Mammary epithelial cell (primary cell): ENCODE measurements at regions not wholly inside any gene's neighbourhood (a gene's known extent, or its start where the extent isn't known, plus 50 kb on each side); places are given as distances from the start of the nearest gene placed in this dataset.

Source experiments
- EZH2 ChIP-seq: IDR thresholded peaks from 2 replicates; pipeline ENCODE4 v1.6.1; 2012; ENCODE audit warnings: low read length, inconsistent platforms, borderline replicate concordance
- TF ChIP-seq, protein P1 (sequence below), 2 donors: IDR thresholded peaks in 1 of 2; conservative IDR thresholded peaks in 1 of 2; 2 replicates each; pipeline ENCODE4 v1.5.1; 2011 to 2012; ENCODE audit warnings: inconsistent platforms in 2 of 2, low read length in 2 of 2, mild to moderate bottlenecking in 2 of 2, control low read depth in 1 of 2, low read depth in 1 of 2; ENCODE audit not compliant: insufficient read depth in 1 of 2; ENCODE audit errors: extremely low read depth in 1 of 2

DNA sequence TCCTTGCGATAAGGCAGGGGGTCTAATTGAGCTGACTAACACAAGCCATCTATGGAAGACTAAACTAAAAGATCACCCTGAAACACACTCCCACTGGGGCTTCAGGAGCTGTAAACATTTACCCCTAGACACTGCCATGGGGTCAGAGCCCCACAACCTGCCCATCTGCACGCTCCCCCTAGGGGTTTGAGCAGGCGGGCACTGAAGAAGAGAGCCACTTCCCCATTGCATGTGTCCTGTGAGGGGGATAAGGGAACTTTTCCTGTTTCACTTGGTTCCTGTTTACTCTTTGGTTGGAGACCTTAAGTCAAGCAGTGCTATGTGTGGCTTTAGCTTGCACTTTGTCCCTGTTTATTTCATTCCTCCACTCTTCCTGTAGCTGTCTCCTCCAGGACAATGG is 1929.5 kb upstream of the CDH9 start:
- TF ChIP-seq EZH2, result no peak
- TF ChIP-seq, protein P1, sequence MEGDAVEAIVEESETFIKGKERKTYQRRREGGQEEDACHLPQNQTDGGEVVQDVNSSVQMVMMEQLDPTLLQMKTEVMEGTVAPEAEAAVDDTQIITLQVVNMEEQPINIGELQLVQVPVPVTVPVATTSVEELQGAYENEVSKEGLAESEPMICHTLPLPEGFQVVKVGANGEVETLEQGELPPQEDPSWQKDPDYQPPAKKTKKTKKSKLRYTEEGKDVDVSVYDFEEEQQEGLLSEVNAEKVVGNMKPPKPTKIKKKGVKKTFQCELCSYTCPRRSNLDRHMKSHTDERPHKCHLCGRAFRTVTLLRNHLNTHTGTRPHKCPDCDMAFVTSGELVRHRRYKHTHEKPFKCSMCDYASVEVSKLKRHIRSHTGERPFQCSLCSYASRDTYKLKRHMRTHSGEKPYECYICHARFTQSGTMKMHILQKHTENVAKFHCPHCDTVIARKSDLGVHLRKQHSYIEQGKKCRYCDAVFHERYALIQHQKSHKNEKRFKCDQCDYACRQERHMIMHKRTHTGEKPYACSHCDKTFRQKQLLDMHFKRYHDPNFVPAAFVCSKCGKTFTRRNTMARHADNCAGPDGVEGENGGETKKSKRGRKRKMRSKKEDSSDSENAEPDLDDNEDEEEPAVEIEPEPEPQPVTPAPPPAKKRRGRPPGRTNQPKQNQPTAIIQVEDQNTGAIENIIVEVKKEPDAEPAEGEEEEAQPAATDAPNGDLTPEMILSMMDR (conservative IDR thresholded peaks at IDR 0.05 in 1 of 2, IDR thresholded peaks at IDR 0.05 in 1 of 2; ENCODE audit: extremely low read depth in 1 of 2, insufficient read depth in 1 of 2, low read depth in 1 of 2, low read length in 2 of 2), result no peak
